ENCODE measurements at regions not wholly inside any gene's neighbourhood (a gene's known extent, or its start where the extent isn't known, plus 50 kb on each side); places are given as distances from the start of the nearest gene placed in this dataset.

- ATAC-seq (replicated peaks in 1 of 4), result no peak
- WGBS (ENCODE audit: insufficient coverage), result 50% methylated on average over 1 of the region's 3 CpGs
- H3K36me3 Mint-ChIP-seq, result no peaks in the 10 kb centered on the region
These were observed 265.7 kb upstream of the NDST3 start for GRCh38 chr4:117768610-117769009.

GRCh38 chr4:117770269-117771102 lies 263.8 kb upstream of the NDST3 start:
- no peaks in the 10 kb centered on the region for H3K27me3 Mint-ChIP-seq
- no peak for DNase-seq
- Histone ChIP-seq H3K36me3 (ENCODE audit: control insufficient read depth in 2 of 2, extremely low read depth in 1 of 2, insufficient read depth in 1 of 2, low read length in 1 of 2) (no peaks in the 10 kb centered on the region), H3K4me3 (ENCODE audit: control insufficient read depth in 1 of 2, extremely low read depth in 1 of 2, low read length in 1 of 2) (no peak overlapping the region), H3K27ac (ENCODE audit: low read length) (no peak overlapping the region), H3K4me1 (ENCODE audit: control insufficient read depth in 1 of 2, extremely low read depth in 1 of 2, insufficient read depth in 2 of 2, low read length in 2 of 2) (no peaks in the 10 kb centered on the region), H3K27me3 (replicated peaks in 1 of 2; ENCODE audit: control insufficient read depth in 2 of 2, extremely low read depth in 1 of 2, insufficient read depth in 2 of 2, low read length in 1 of 2) (no peaks in the 10 kb centered on the region), H3K9me3 (no peaks in the 10 kb centered on the region)
- no peaks in the 10 kb centered on the region for H3K9me3 Mint-ChIP-seq
- H3K27ac Mint-ChIP-seq, result no peak overlapping the region
- ATAC-seq (replicated peaks in 1 of 4), result no peak
- POLR2A ChIA-PET, result interaction anchor here in 1 of 2 donors (0.5 kb wide), 1 partner anchor 61 kb away, joined by 6 read pairs; no protein-coding TSS in a partner anchor
- CTCF ChIA-PET, result no interaction called here
- no peaks in the 10 kb centered on the region for H3K36me3 Mint-ChIP-seq
- no peak overlapping the region for H3K4me3 Mint-ChIP-seq
- no peaks in the 10 kb centered on the region for H3K4me1 Mint-ChIP-seq
- no CpG with 5 or more reads among the region's 3 CpGs for whole genome bisulfite sequencing (ENCODE audit: insufficient coverage)

More at GRCh38 chr4:117768610-117769009, 265.7 kb upstream of the NDST3 start:
- ChIA-PET CTCF (no interaction called here), POLR2A (no interaction called here)
- H3K36me3 ChIP-seq (ENCODE audit: control insufficient read depth in 2 of 2, extremely low read depth in 1 of 2, insufficient read depth in 1 of 2, low read length in 1 of 2), result no peaks in the 10 kb centered on the region
- H3K4me3 Mint-ChIP-seq, result no peak overlapping the region
- H3K4me3 ChIP-seq (ENCODE audit: control insufficient read depth in 1 of 2, extremely low read depth in 1 of 2, low read length in 1 of 2), result no peak overlapping the region
- H3K27me3 ChIP-seq (replicated peaks in 1 of 2; ENCODE audit: control insufficient read depth in 2 of 2, extremely low read depth in 1 of 2, insufficient read depth in 2 of 2, low read length in 1 of 2), result no peaks in the 10 kb centered on the region
- no peak overlapping the region for H3K27ac Mint-ChIP-seq
- H3K9me3 Mint-ChIP-seq, result peaks cover 0 to 6% (median 0%) of the 10 kb centered on the region in 3 donors
- no peaks in the 10 kb centered on the region for H3K27me3 Mint-ChIP-seq
- no peak for DNase-seq
- H3K9me3 ChIP-seq, result no peaks in the 10 kb centered on the region
- no peaks in the 10 kb centered on the region for H3K4me1 Mint-ChIP-seq
- H3K4me1 ChIP-seq (ENCODE audit: control insufficient read depth in 1 of 2, extremely low read depth in 1 of 2, insufficient read depth in 2 of 2, low read length in 2 of 2), result no peaks in the 10 kb centered on the region
- H3K27ac ChIP-seq (ENCODE audit: low read length), result no peak overlapping the region

- H3K4me1 Mint-ChIP-seq, result no peaks in the 10 kb centered on the region
- no peak overlapping the region for H3K4me3 ChIP-seq (ENCODE audit: control insufficient read depth in 1 of 2, extremely low read depth in 1 of 2, low read length in 1 of 2)
- no peaks in the 10 kb centered on the region for H3K9me3 Mint-ChIP-seq
- H3K27ac Mint-ChIP-seq, result no peak overlapping the region
- no peak overlapping the region for H3K4me3 Mint-ChIP-seq
- H3K27me3 Mint-ChIP-seq, result no peaks in the 10 kb centered on the region
- ChIA-PET CTCF (no interaction called here), POLR2A (no interaction called here)
- no peaks in the 10 kb centered on the region for H3K9me3 ChIP-seq
- WGBS (ENCODE audit: insufficient coverage), result 88% methylated on average over 2 of the region's 6 CpGs
- DNase-seq, result no peak
- no peak for ATAC-seq (replicated peaks in 1 of 4)
- no peak overlapping the region for H3K27ac ChIP-seq (ENCODE audit: low read length)
- H3K27me3 ChIP-seq (replicated peaks in 1 of 2; ENCODE audit: control insufficient read depth in 2 of 2, extremely low read depth in 1 of 2, insufficient read depth in 2 of 2, low read length in 1 of 2), result no peaks in the 10 kb centered on the region
- H3K4me1 ChIP-seq (ENCODE audit: control insufficient read depth in 1 of 2, extremely low read depth in 1 of 2, insufficient read depth in 2 of 2, low read length in 2 of 2), result no peaks in the 10 kb centered on the region
- H3K36me3 Mint-ChIP-seq, result no peaks in the 10 kb centered on the region
- H3K36me3 ChIP-seq (ENCODE audit: control insufficient read depth in 2 of 2, extremely low read depth in 1 of 2, insufficient read depth in 1 of 2, low read length in 1 of 2), result no peaks in the 10 kb centered on the region
These were observed 262.5 kb upstream of the NDST3 start for GRCh38 chr4:117771647-117772337.

GRCh38 chr4:117773064-117773936 lies 261.0 kb upstream of the NDST3 start:
- Mint-ChIP-seq H3K27me3 (no peaks in the 10 kb centered on the region), H3K4me3 (no peak overlapping the region), H3K36me3 (no peaks in the 10 kb centered on the region), H3K4me1 (no peaks in the 10 kb centered on the region), H3K27ac (no peak overlapping the region), H3K9me3 (peaks cover 0 to 7% (median 0%) of the 10 kb centered on the region in 3 donors)
- ATAC-seq (replicated peaks in 1 of 4), result no peak
- H3K27me3 ChIP-seq (replicated peaks in 1 of 2; ENCODE audit: control insufficient read depth in 2 of 2, extremely low read depth in 1 of 2, insufficient read depth in 2 of 2, low read length in 1 of 2), result no peaks in the 10 kb centered on the region
- H3K36me3 ChIP-seq (ENCODE audit: control insufficient read depth in 2 of 2, extremely low read depth in 1 of 2, insufficient read depth in 1 of 2, low read length in 1 of 2), result no peaks in the 10 kb centered on the region
- ChIA-PET CTCF (no interaction called here), POLR2A (no interaction called here)
- DNase-seq, result no peak
- H3K4me1 ChIP-seq (ENCODE audit: control insufficient read depth in 1 of 2, extremely low read depth in 1 of 2, insufficient read depth in 2 of 2, low read length in 2 of 2), result no peaks in the 10 kb centered on the region
- no peaks in the 10 kb centered on the region for H3K9me3 ChIP-seq
- 56% methylated on average over 2 of the region's 2 CpGs for WGBS (ENCODE audit: insufficient coverage)
- no peak overlapping the region for H3K27ac ChIP-seq (ENCODE audit: low read length)
- no peak overlapping the region for H3K4me3 ChIP-seq (ENCODE audit: control insufficient read depth in 1 of 2, extremely low read depth in 1 of 2, low read length in 1 of 2)

DNA sequence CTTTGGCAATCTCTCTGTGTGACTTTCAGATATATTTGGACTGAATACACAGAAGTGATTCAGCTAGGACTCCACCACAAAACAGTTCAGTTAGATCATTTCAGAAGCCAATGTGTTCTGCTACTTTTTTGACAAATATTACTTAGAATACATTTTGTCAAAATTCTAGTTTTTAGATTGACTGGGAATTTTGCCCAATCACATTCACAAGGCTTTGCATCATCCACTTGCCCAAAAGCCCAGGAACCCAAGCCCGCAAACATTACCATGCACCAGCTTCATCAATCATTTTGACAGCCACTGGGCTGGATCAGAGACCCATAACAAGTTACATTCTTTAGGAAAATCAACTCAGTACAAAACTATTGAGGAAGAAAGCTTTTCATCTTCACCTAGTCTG lies 256.6 kb upstream of the NDST3 start:
- DNase-seq, result no peak
- H3K4me3 ChIP-seq (ENCODE audit: control insufficient read depth in 1 of 2, extremely low read depth in 1 of 2, low read length in 1 of 2), result no peak overlapping the region
- Mint-ChIP-seq H3K4me3 (no peak overlapping the region), H3K36me3 (no peaks in the 10 kb centered on the region), H3K4me1 (no peaks in the 10 kb centered on the region), H3K9me3 (peaks cover 0 to 7% (median 0%) of the 10 kb centered on the region in 3 donors), H3K27me3 (no peaks in the 10 kb centered on the region), H3K27ac (no peak overlapping the region)
- no peaks in the 10 kb centered on the region for H3K36me3 ChIP-seq (ENCODE audit: control insufficient read depth in 2 of 2, extremely low read depth in 1 of 2, insufficient read depth in 1 of 2, low read length in 1 of 2)
- POLR2A ChIA-PET, result no interaction called here
- no peaks in the 10 kb centered on the region for H3K4me1 ChIP-seq (ENCODE audit: control insufficient read depth in 1 of 2, extremely low read depth in 1 of 2, insufficient read depth in 2 of 2, low read length in 2 of 2)
- H3K9me3 ChIP-seq, result no peaks in the 10 kb centered on the region
- CTCF ChIA-PET, result no interaction called here
- no peak for ATAC-seq (replicated peaks in 1 of 4)
- no peak overlapping the region for H3K27ac ChIP-seq (ENCODE audit: low read length)
- no CpG with 5 or more reads among the region's 1 CpG for WGBS (ENCODE audit: insufficient coverage)
- H3K27me3 ChIP-seq (replicated peaks in 1 of 2; ENCODE audit: control insufficient read depth in 2 of 2, extremely low read depth in 1 of 2, insufficient read depth in 2 of 2, low read length in 1 of 2), result no peaks in the 10 kb centered on the region

DNA sequence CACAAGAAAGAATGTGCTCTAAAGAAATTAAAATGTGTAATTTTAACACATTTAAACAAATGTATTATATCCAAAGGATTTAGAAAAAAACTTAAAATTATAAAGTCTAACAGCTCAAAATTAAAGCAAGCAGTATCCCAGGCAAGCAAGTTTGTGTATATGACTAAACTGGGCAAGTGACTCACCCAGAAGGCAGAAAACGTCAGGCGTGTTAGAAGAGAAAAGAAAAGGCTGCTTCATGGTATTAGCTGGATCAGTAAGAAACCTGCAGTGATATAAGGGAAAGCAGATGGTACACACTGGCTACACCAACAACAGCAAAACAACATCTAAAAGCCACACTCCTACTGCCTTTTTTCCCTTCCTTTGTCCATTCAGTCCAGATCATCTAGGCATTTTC lies 250.6 kb upstream of the NDST3 start:
- Mint-ChIP-seq H3K36me3 (no peaks in the 10 kb centered on the region), H3K4me1 (no peaks in the 10 kb centered on the region)

More for the DNA sequence above, 250.6 kb upstream of the NDST3 start:
- Mint-ChIP-seq H3K27me3 (no peaks in the 10 kb centered on the region), H3K4me3 (no peak overlapping the region), H3K9me3 (peaks cover 0 to 3% (median 0%) of the 10 kb centered on the region in 3 donors), H3K27ac (no peak overlapping the region)
- Histone ChIP-seq H3K9me3 (no peaks in the 10 kb centered on the region), H3K36me3 (ENCODE audit: control insufficient read depth in 2 of 2, extremely low read depth in 1 of 2, insufficient read depth in 1 of 2, low read length in 1 of 2) (no peaks in the 10 kb centered on the region), H3K4me1 (ENCODE audit: control insufficient read depth in 1 of 2, extremely low read depth in 1 of 2, insufficient read depth in 2 of 2, low read length in 2 of 2) (no peaks in the 10 kb centered on the region), H3K27me3 (replicated peaks in 1 of 2; ENCODE audit: control insufficient read depth in 2 of 2, extremely low read depth in 1 of 2, insufficient read depth in 2 of 2, low read length in 1 of 2) (no peaks in the 10 kb centered on the region), H3K27ac (ENCODE audit: low read length) (no peak overlapping the region), H3K4me3 (ENCODE audit: control insufficient read depth in 1 of 2, extremely low read depth in 1 of 2, low read length in 1 of 2) (no peak overlapping the region)
- POLR2A ChIA-PET, result no interaction called here
- CTCF ChIA-PET, result no interaction called here
- ATAC-seq (replicated peaks in 1 of 4), result no peak
- DNase-seq, result no peak
- WGBS (ENCODE audit: insufficient coverage), result no CpG with 5 or more reads among the region's 2 CpGs

All from T-cell (primary cell).